ENCODE measurements at regions not wholly inside any gene's neighbourhood (a gene's known extent, or its start where the extent isn't known, plus 50 kb on each side); places are given as distances from the start of the nearest gene placed in this dataset.

DNA sequence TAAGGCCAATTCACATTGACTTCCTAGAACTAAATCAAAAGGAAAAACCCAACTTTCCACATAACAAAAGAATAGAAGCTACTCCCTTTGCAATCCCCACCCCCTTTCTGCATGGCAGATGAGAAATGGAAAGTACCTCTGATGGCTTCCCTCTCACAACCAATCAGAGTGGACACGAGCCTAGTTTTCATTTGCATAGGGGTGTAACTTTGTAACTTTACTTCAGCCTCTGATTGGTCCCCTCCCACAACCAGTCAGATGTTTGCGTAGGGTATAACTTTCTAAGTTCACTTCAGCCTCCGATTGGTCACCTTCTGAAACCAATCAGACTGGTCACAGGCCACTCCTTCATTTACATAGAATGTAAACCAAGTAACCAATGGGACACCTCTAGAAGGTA is 328.5 kb downstream of the CDH26 start:
- no peak overlapping the region for H3K27ac ChIP-seq (ENCODE audit: low read depth in 1 of 2, low read length in 2 of 2)
- intact Hi-C loops (cut with DNase I, micrococcal nuclease), result no loop called here
- no peaks in the 10 kb centered on the region for H3K36me3 ChIP-seq (ENCODE audit: insufficient read depth, low read length)
- Mint-ChIP-seq H3K4me3 (no peak overlapping the region), H3K9me3 (peaks cover 11% of the 10 kb centered on the region), H3K27me3 (no peaks in the 10 kb centered on the region), H3K36me3 (ENCODE audit: low read depth) (peaks cover 21% of the 10 kb centered on the region), H3K4me1 (ENCODE audit: low read depth) (no peaks in the 10 kb centered on the region), H3K27ac (no peak overlapping the region)
- ChIA-PET CTCF (no interaction called here), POLR2A (no interaction called here)
- H3K9me3 ChIP-seq (ENCODE audit: control insufficient read depth in 1 of 2, insufficient read depth in 1 of 2, low read length in 2 of 2), result peaks cover 22 to 31% of the 10 kb centered on the region in 2 experiments
- ATAC-seq (ENCODE audit: poor library complexity) (no peak), DNase-seq (no peak)
- H3K4me1 ChIP-seq (ENCODE audit: insufficient read depth, low read length), result no peaks in the 10 kb centered on the region
- no peaks in the 10 kb centered on the region for H3K27me3 ChIP-seq (ENCODE audit: control insufficient read depth in 1 of 2, insufficient read depth in 2 of 2, low read length in 2 of 2)
- no peak overlapping the region for H3K4me3 ChIP-seq (ENCODE audit: low read length)
- TF ChIP-seq, protein P1, sequence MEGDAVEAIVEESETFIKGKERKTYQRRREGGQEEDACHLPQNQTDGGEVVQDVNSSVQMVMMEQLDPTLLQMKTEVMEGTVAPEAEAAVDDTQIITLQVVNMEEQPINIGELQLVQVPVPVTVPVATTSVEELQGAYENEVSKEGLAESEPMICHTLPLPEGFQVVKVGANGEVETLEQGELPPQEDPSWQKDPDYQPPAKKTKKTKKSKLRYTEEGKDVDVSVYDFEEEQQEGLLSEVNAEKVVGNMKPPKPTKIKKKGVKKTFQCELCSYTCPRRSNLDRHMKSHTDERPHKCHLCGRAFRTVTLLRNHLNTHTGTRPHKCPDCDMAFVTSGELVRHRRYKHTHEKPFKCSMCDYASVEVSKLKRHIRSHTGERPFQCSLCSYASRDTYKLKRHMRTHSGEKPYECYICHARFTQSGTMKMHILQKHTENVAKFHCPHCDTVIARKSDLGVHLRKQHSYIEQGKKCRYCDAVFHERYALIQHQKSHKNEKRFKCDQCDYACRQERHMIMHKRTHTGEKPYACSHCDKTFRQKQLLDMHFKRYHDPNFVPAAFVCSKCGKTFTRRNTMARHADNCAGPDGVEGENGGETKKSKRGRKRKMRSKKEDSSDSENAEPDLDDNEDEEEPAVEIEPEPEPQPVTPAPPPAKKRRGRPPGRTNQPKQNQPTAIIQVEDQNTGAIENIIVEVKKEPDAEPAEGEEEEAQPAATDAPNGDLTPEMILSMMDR (IDR thresholded peaks at IDR 0.05), result no peak

DNA sequence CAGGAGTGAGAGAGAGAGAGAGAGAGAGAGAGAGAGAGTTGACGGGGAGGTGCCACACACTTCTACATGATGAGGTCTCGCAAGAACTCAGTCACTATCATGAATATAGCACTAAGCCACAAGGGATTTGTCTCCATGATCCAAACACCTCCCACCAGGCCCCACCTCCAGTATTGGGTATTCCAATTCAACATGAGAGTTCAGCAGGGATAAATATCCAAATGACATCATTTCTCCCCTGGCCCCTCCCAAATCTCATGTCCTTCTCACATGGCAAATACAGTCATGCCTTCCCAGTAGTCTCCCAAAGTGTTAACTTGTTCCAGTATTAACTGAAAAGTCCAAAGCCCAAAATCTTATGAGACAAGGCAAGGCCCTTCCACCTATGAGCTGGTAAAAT is 330.7 kb downstream of the CDH26 start:
- POLR2A ChIA-PET, result no interaction called here
- Mint-ChIP-seq H3K27me3 (no peaks in the 10 kb centered on the region), H3K36me3 (ENCODE audit: low read depth) (peaks cover 24% of the 10 kb centered on the region), H3K9me3 (peaks cover 7% of the 10 kb centered on the region), H3K4me3 (no peak overlapping the region), H3K4me1 (ENCODE audit: low read depth) (no peaks in the 10 kb centered on the region), H3K27ac (no peak overlapping the region)
- Histone ChIP-seq H3K4me1 (ENCODE audit: insufficient read depth, low read length) (no peaks in the 10 kb centered on the region), H3K4me3 (ENCODE audit: low read length) (no peak overlapping the region), H3K36me3 (ENCODE audit: insufficient read depth, low read length) (no peaks in the 10 kb centered on the region), H3K27ac (ENCODE audit: low read depth in 1 of 2, low read length in 2 of 2) (no peak overlapping the region), H3K27me3 (ENCODE audit: control insufficient read depth in 1 of 2, insufficient read depth in 2 of 2, low read length in 2 of 2) (no peaks in the 10 kb centered on the region), H3K9me3 (ENCODE audit: control insufficient read depth in 1 of 2, insufficient read depth in 1 of 2, low read length in 2 of 2) (peaks cover 26 to 27% of the 10 kb centered on the region in 2 experiments)
- TF ChIP-seq, protein P1 (IDR thresholded peaks at IDR 0.05), result no peak
- intact Hi-C loops (cut with DNase I, micrococcal nuclease), result no loop called here
- CTCF ChIA-PET, result no interaction called here
- ATAC-seq (ENCODE audit: poor library complexity), result no peak
- no peak for DNase-seq

DNA sequence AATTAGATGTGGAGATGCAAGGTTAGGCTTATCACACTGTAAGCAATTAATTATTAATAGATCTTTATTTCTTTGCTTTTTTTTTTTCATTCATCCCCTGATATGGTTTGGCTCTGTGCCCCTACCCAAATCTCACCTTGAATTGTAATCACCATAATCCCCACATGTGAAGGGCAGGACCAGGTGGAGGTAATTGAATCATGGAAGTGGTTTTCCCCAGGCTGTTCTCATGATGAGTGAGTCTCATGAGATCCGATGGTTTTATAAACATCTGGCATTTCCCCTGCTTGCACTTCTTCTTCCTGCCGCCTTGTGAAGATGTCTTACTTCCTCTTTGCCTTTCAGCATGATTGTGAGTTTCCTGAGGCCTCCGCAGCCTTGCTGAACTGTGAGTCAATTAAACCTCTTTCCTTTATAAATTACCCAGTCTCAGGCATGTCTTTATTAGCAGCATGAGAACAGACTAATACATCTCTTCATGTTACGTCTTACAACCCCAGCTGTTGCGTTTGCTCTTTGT is 333.8 kb downstream of the CDH26 start:
- Histone ChIP-seq H3K4me3 (ENCODE audit: low read length) (no peak overlapping the region), H3K27me3 (ENCODE audit: control insufficient read depth in 1 of 2, insufficient read depth in 2 of 2, low read length in 2 of 2) (no peaks in the 10 kb centered on the region), H3K27ac (ENCODE audit: low read depth in 1 of 2, low read length in 2 of 2) (no peak overlapping the region), H3K4me1 (ENCODE audit: insufficient read depth, low read length) (no peaks in the 10 kb centered on the region), H3K9me3 (ENCODE audit: control insufficient read depth in 1 of 2, insufficient read depth in 1 of 2, low read length in 2 of 2) (peaks cover 26 to 27% of the 10 kb centered on the region in 2 experiments), H3K36me3 (ENCODE audit: insufficient read depth, low read length) (no peaks in the 10 kb centered on the region)
- TF ChIP-seq, protein P1 (IDR thresholded peaks at IDR 0.05), result no peak
- no peak for ATAC-seq (ENCODE audit: poor library complexity)
- Mint-ChIP-seq H3K36me3 (ENCODE audit: low read depth) (peaks cover 14% of the 10 kb centered on the region), H3K27ac (no peak overlapping the region), H3K9me3 (peaks cover 4% of the 10 kb centered on the region), H3K27me3 (no peaks in the 10 kb centered on the region), H3K4me1 (ENCODE audit: low read depth) (peaks cover 8% of the 10 kb centered on the region), H3K4me3 (no peak overlapping the region)
- intact Hi-C loops (cut with DNase I, micrococcal nuclease), result no loop called here
- POLR2A ChIA-PET, result no interaction called here
- CTCF ChIA-PET, result no interaction called here
- DNase-seq, result no peak

Measured in CD4-positive, alpha-beta T cell (primary cell).